Activated T-helper 2 cell treated with anti-CD3 and anti-CD28 coated beads, Interferon-gamma antibody, Interleukin-2, Interleukin-4, amounts not matched to agents 10 μg/mL and 5 μg/mL and 100 μg/mL, durations not matched to agents 14 hours and 24 hours and 36 hours (primary cell): ENCODE measurements at regions not wholly inside any gene's neighbourhood (a gene's known extent, or its start where the extent isn't known, plus 50 kb on each side); places are given as distances from the start of the nearest gene placed in this dataset.
A peak's percentile ranks its signal among the peaks of the same experiment; 100 is the strongest.
"Not testable (repeated sequence)": the region's sequence is repeated elsewhere in the genome, so short reads cannot be mapped to it uniquely, and the experiment has no call there.

Source experiments
- DNase-seq: peaks from one replicate; pipeline ENCODE4 v3.0.0; 2021; ENCODE audit warnings: low spot score
- H3K27ac Mint-ChIP-seq: one replicate; pipeline ENCODE4 v1.8.0; 2021; ENCODE audit warnings: mixed read lengths
- H3K27me3 Mint-ChIP-seq: one replicate; pipeline ENCODE4 v1.8.0; 2021; ENCODE audit warnings: low read depth, mixed read lengths
- H3K36me3 Mint-ChIP-seq: one replicate; pipeline ENCODE4 v1.8.0; 2021; ENCODE audit warnings: low read depth, mixed read lengths
- H3K4me1 Mint-ChIP-seq: one replicate; pipeline ENCODE4 v1.8.0; 2021; ENCODE audit warnings: low read depth, mixed read lengths
- H3K4me3 Mint-ChIP-seq: one replicate; pipeline ENCODE4 v1.8.0; 2021; ENCODE audit warnings: low read depth, mild to moderate bottlenecking, moderate library complexity, mixed read lengths
- H3K9me3 Mint-ChIP-seq: one replicate; pipeline ENCODE4 v1.8.0; 2021; ENCODE audit warnings: mixed read lengths
- intact Hi-C: fragments of 100-400 bp; cut with micrococcal nuclease; formaldehyde crosslinking; loops from one replicate; pipeline ENCODE4 v1.15.1; 2023

DNA sequence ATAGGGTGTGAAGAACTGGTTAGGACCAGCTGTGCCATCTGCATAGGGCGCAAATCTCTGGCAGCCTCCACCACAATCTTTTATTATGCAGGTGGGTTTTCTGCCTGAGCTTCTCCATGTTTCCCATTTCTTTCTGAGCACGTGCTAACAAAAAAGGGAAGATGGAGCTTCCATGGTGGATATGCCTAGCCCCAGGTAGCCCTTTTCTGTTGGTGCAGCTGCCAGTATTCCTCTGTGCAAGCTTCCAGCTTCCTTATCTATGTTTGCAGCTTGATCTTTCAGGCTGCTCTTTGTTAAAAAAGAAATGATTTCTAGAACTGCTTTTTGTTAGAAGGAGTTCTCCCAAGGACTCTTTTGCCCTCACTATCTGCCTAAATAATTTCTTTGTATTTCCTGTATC is 95.0 kb upstream of the EPB41L4A start:
- Mint-ChIP-seq H3K4me1 (no peaks in the 10 kb centered on the region), H3K27me3 (no peaks in the 10 kb centered on the region), H3K36me3 (no peaks in the 10 kb centered on the region), H3K4me3 (no peak overlapping the region), H3K9me3 (no peaks in the 10 kb centered on the region), H3K27ac (no peak overlapping the region)
- intact Hi-C loops, result no loop called here
- no peak for DNase-seq

DNA sequence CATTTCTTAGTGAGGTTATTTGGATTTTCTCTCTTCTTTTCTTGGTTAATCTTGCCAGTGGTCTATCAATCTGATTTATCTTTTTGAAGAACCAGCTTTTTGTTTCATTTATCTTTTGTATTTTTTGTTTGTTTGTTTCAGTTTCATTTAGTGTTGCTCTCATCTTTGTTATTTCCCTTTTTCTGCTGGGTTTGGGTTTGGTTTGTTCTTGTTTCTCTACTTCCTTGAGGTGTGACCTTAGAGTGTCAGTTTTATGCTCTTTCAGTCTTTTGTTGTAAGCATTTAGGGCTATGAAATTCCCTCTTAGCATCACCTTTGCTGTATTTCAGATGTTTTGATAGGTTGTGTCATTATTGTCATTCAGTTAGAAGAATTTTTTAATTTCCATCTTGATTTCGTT is 101.4 kb upstream of the EPB41L4A start:
- H3K9me3 Mint-ChIP-seq, H3K27ac Mint-ChIP-seq, H3K27me3 Mint-ChIP-seq, H3K36me3 Mint-ChIP-seq, H3K4me1 Mint-ChIP-seq, DNase-seq, intact Hi-C loops: not testable (repeated sequence)
- peak overlapping the region; percentile 0 for H3K4me3 Mint-ChIP-seq

DNA sequence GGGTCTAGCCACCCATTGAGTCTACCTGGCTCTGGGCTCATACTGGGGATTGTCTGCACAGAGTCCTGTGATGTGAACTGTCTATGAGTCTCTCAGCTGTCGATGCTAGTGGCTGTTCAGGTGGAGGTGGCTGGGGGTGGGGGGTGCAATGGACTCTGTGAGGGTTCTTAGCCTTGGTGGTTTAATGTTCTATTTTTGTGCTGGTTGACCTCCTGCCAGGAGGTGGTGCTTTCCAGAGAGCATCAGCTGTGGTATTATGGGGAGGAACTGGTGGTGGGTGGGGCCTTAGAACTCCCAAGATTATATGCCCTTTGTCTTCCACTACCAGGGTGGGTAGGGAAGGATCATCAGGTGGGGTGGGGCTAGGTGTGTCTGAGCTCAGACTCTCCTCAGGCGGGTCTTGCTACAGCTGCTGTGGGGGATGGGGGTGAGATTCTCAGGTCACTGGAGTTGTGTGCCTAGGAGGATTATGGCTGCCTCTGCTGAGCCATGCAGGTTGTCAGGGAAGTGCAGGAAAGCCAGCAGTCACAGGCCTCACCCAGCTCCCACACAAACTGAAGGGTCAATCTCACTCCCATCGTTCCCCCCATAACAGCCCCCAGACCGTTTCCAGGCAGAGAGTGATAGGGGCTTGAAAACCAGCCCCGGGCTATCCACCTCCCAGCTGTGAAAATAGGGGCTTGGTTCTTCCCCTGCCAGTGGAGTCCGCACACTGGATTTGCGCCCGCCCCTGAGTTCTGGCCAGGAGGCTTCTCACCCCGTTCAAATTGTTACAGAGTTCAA is 104.0 kb upstream of the EPB41L4A start:
- H3K27ac Mint-ChIP-seq, DNase-seq, intact Hi-C loops, H3K4me3 Mint-ChIP-seq, H3K9me3 Mint-ChIP-seq, H3K4me1 Mint-ChIP-seq, H3K27me3 Mint-ChIP-seq, H3K36me3 Mint-ChIP-seq: not testable (repeated sequence)

- H3K27ac Mint-ChIP-seq, H3K4me1 Mint-ChIP-seq, intact Hi-C loops, H3K27me3 Mint-ChIP-seq, H3K9me3 Mint-ChIP-seq, H3K4me3 Mint-ChIP-seq, H3K36me3 Mint-ChIP-seq, DNase-seq: not testable (repeated sequence)
Measured at GRCh38 chr5:112523674-112524263, 104.7 kb upstream of the EPB41L4A start.

DNA sequence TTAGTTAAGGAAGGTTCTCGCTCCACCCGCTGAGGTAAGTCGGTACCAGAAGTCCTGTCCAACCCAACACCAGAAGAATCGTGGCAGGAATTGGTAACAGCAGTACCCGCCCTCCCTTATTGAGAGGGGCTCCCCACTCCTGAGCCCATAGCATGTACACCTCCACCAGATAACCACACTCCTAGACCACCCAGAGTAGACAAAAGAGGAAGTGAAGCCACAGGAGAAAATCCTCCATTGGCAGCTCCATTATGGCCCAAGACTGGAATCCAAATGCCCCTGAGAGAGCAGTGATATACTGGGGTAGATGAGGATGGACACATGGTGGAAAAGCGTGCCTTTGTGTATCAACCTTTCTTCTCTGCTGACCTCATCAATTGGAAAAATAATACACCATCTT is 106.1 kb upstream of the EPB41L4A start:
- peaks cover 7% of the 10 kb centered on the region for H3K4me1 Mint-ChIP-seq

DNA sequence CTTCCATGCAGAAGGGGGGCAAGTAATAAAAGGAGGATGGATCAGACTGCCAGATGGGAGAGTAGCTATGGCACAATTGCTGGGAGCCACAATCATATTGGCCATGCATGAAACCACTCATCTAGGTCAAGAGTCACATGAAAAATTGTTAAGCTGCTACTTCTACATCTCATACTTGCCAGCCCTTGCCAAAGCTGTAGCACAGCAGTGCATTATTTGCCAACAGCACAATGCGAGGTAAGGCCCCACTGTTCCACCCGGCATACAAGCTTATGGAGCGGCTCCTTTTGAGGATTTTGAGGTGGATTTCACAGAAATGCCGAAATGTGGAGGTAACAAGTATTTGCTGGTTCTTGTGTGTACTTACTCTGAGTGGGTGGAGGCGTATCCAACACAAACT is 109.9 kb upstream of the EPB41L4A start:
- intact Hi-C loops, result no loop called here
- no peaks in the 10 kb centered on the region for H3K36me3 Mint-ChIP-seq
- peaks cover 3% of the 10 kb centered on the region for H3K27me3 Mint-ChIP-seq
- H3K4me3 Mint-ChIP-seq, result no peak overlapping the region
- H3K27ac Mint-ChIP-seq, result no peak overlapping the region
- H3K9me3 Mint-ChIP-seq, result no peaks in the 10 kb centered on the region
- no peak for DNase-seq
- no peaks in the 10 kb centered on the region for H3K4me1 Mint-ChIP-seq

More for the DNA sequence above, 106.1 kb upstream of the EPB41L4A start:
- H3K27me3 Mint-ChIP-seq, result peaks cover 9% of the 10 kb centered on the region
- no peaks in the 10 kb centered on the region for H3K36me3 Mint-ChIP-seq
- no peaks in the 10 kb centered on the region for H3K9me3 Mint-ChIP-seq
- no peak for DNase-seq
- no peak overlapping the region for H3K27ac Mint-ChIP-seq
- intact Hi-C loops, result no loop called here
- no peak overlapping the region for H3K4me3 Mint-ChIP-seq

DNA sequence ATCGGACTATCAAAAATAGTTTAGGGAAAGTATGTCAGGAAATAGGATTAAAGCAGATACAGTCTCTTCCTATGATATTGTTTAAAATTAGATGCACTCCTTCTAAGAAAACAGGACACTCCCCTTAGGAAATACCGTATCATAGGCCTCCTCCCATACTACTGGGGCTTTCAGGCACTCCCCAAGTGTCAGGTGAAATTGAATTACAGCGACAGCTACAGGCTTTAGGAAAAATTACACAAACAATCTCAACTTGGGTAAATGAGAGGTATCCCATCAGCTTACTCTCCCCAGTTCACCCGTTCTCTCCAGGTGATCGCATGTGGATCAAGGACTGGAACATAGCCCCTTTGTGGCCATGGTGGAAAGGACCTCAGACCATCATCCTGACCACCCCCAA is 110.4 kb upstream of the EPB41L4A start:
- no peak overlapping the region for H3K27ac Mint-ChIP-seq
- intact Hi-C loops, result no loop called here

GRCh38 chr5:112532654-112533360 is 113.7 kb upstream of the EPB41L4A start:
- Mint-ChIP-seq H3K9me3 (no peaks in the 10 kb centered on the region), H3K27ac (no peak overlapping the region), H3K36me3 (no peaks in the 10 kb centered on the region), H3K27me3 (peaks cover 9% of the 10 kb centered on the region), H3K4me3 (no peak overlapping the region), H3K4me1 (no peaks in the 10 kb centered on the region)
- intact Hi-C loops, result no loop called here
- DNase-seq, result no peak

More for the DNA sequence above, 110.4 kb upstream of the EPB41L4A start:
- Mint-ChIP-seq H3K4me1 (no peaks in the 10 kb centered on the region), H3K36me3 (no peaks in the 10 kb centered on the region), H3K9me3 (no peaks in the 10 kb centered on the region), H3K4me3 (no peak overlapping the region), H3K27me3 (peaks cover 3% of the 10 kb centered on the region)
- no peak for DNase-seq

DNA sequence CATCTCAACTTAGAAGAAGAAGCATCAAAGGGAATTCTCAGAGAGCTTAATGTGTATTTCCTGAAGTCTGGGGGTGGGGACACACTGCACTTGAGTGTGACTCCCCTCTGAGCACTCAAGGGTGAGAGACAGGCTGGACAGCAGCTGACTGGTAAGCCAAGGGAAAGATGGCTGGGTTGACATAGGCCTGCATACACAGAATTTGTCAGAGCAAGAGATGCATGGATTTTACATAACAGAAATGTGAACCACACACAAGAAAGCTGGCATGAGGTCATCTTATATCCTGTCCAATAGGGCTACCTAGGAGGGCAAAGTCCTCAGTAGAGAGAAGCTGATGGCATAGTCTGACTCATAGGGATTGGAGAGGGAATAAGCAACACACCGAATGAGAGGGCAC is 114.3 kb upstream of the EPB41L4A start:
- peaks cover 11% of the 10 kb centered on the region for H3K27me3 Mint-ChIP-seq
- no peak overlapping the region for H3K4me3 Mint-ChIP-seq
- intact Hi-C loops, result no loop called here
- H3K27ac Mint-ChIP-seq, result no peak overlapping the region
- no peaks in the 10 kb centered on the region for H3K36me3 Mint-ChIP-seq
- H3K4me1 Mint-ChIP-seq, result no peaks in the 10 kb centered on the region
- no peak for DNase-seq
- H3K9me3 Mint-ChIP-seq, result no peaks in the 10 kb centered on the region

DNA sequence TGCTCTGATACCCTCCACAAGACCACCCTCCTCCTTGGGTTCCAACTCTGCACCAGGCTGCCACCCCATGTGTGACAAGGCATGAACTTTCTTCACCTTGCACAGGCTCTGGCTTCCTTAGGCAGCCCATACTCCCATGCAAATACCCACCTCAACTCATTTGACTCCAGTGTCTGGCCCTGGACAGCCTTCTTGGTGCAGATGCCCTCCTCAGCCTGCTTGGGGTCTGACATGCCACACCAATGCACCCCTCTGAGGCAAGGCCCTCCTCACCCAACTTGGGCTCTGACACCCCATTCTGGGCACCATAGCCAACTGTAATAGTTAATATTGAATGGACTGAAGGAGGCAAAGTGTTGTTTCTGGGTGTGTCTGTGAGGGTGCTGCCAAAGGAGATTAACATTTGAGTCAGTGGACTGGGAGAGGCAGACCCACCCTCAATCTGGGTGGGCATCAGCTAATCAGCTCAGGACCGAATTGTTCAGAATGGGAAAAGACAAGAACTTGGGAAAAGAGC is 115.0 kb upstream of the EPB41L4A start:
- Mint-ChIP-seq H3K4me1 (no peaks in the 10 kb centered on the region), H3K36me3 (no peaks in the 10 kb centered on the region), H3K4me3 (no peak overlapping the region), H3K9me3 (no peaks in the 10 kb centered on the region), H3K27ac (no peak overlapping the region), H3K27me3 (peaks cover 13% of the 10 kb centered on the region)
- intact Hi-C loops, result no loop called here
- no peak for DNase-seq

DNA sequence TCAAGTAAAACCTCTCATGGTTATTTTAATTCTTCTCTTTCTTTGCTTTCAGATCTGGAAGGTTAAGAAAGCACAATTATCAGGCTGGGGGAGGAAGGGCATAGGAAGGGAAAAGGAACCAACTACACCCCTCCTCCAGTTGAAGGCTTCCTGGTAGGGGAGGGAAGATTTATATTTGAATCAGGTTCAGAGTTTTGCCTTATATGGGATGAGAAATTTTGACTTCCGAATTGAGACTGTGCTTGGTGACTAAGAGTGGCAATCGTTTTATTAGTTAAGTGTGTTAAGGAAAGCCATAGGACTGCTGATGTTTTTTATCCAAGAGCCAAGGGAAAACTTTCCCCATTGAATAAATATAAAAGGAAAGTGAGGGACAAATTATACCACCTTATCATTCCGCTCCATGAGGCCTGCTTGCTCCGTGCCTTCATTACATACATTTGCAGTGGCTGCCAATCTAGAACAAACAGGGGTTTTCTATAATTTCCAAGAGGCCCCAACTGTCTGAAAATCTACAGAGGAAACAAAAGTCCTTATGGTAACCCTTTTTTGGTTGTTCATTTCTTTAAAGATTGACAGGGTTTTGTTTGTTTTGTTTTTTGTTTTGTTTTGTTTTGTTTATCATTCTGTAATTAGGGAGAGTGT is 115.7 kb upstream of the EPB41L4A start:
- intact Hi-C loops, result no loop called here
- Mint-ChIP-seq H3K9me3 (no peaks in the 10 kb centered on the region), H3K4me1 (no peaks in the 10 kb centered on the region), H3K4me3 (no peak overlapping the region), H3K27me3 (peaks cover 13% of the 10 kb centered on the region), H3K36me3 (no peaks in the 10 kb centered on the region), H3K27ac (no peak overlapping the region)
- no peak for DNase-seq

- Mint-ChIP-seq H3K9me3 (no peaks in the 10 kb centered on the region), H3K27ac (no peak overlapping the region), H3K27me3 (peaks cover 13% of the 10 kb centered on the region), H3K4me1 (no peaks in the 10 kb centered on the region), H3K4me3 (no peak overlapping the region), H3K36me3 (no peaks in the 10 kb centered on the region)
- no peak for DNase-seq
- intact Hi-C loops, result no loop called here
Measured at GRCh38 chr5:112535356-112535755, 116.3 kb upstream of the EPB41L4A start.

GRCh38 chr5:112544558-112544957 is 125.5 kb upstream of the EPB41L4A start:
- peaks cover 18% of the 10 kb centered on the region for H3K27me3 Mint-ChIP-seq
- DNase-seq, H3K4me3 Mint-ChIP-seq, H3K9me3 Mint-ChIP-seq, H3K27ac Mint-ChIP-seq, H3K36me3 Mint-ChIP-seq, H3K4me1 Mint-ChIP-seq, intact Hi-C loops: not testable (repeated sequence)
